Gastrocnemius medialis (tissue), 4 donors: ENCODE measurements at regions not wholly inside any gene's neighbourhood (a gene's known extent, or its start where the extent isn't known, plus 50 kb on each side); places are given as distances from the start of the nearest gene placed in this dataset.

Experiments
- ATAC-seq, 2 donors: fragments of 150-250 bp; one replicate each; pipeline ENCODE4 v1.9.1; 2016
- DNase-seq, 2 donors: peaks; one replicate each; pipeline ENCODE4 v3.0.0-alpha.2; 2019
- H3K27ac ChIP-seq, 4 donors: fragments of 200-600 bp; sonication (generic); 1 replicate in 1 of 4; 2 replicates in 3 of 4; pipeline ENCODE4 v1.5.1; 2016 to 2018; ENCODE audit warnings: mild to moderate bottlenecking in 2 of 4, moderate library complexity in 1 of 4
- H3K27me3 ChIP-seq, 3 donors: fragments of 200-600 bp; sonication (generic) in 2 of 3; 1 replicate in 1 of 3; 2 replicates in 2 of 3; pipeline versions ENCODE4 v1.5.1 to v1.6.0; 2016 to 2019; ENCODE audit warnings: mild to moderate bottlenecking in 1 of 3, moderate library complexity in 1 of 3
- H3K36me3 ChIP-seq, 2 donors: fragments of 200-600 bp; sonication (generic) in 1 of 2; one replicate each; pipeline ENCODE4 v1.5.1; 2017 to 2018
- H3K4me1 ChIP-seq, 2 donors: fragments of 200-600 bp; sonication (generic) in 1 of 2; one replicate each; pipeline ENCODE4 v1.5.1; 2016 to 2017; ENCODE audit warnings: mild to moderate bottlenecking in 2 of 2
- H3K4me3 ChIP-seq, 4 donors: fragments of 200-600 bp; sonication (generic) in 3 of 4; 1 replicate in 1 of 4; 2 replicates in 3 of 4; pipeline ENCODE4 v1.5.1; 2016 to 2019; ENCODE audit warnings: mild to moderate bottlenecking in 2 of 4
- H3K9me3 ChIP-seq, 3 donors: fragments of 200-600 bp; sonication (generic) in 2 of 3; 1 replicate in 1 of 3; 2 replicates in 2 of 3; pipeline ENCODE4 v1.5.1; 2016 to 2019
- POLR2A ChIP-seq, 2 donors: fragments of 450-650 bp; IDR thresholded peaks; one replicate each; pipeline ENCODE4 v1.6.1; 2017; ENCODE audit warnings: antibody characterized with exemption in 2 of 2, mild to moderate bottlenecking in 2 of 2, moderate library complexity in 2 of 2
- in situ Hi-C, 4 donors: fragments of 200-750 bp; cut with MboI; loops; one replicate each; pipeline versions ENCODE4 v1.15.0 to v1.8.0; 2017; ENCODE audit warnings: low sequenced_read_pairs in 4 of 4
- intact Hi-C: fragments of 100-400 bp; cut with DNase I; formaldehyde crosslinking; loops from one replicate; pipeline ENCODE4 v1.15.1; 2023; ENCODE audit warnings: low total_unique reads
- TF ChIP-seq, protein P1 (sequence below), 5 experiments: fragments of 450-650 bp in 3 of 5; fragments of 200-600 bp in 2 of 5; sonication (generic) in 2 of 5; IDR thresholded peaks in 4 of 5; conservative IDR thresholded peaks in 1 of 5; 1 replicate in 4 of 5; 2 replicates in 1 of 5; pipeline ENCODE4 v1.5.1; 2016 to 2019; ENCODE audit warnings: antibody characterized with exemption in 5 of 5, mild to moderate bottlenecking in 3 of 5, moderate library complexity in 3 of 5

- Histone ChIP-seq H3K4me1 (no peaks in the 10 kb centered on the region), H3K36me3 (no peaks in the 10 kb centered on the region), H3K9me3 (no peaks in the 10 kb centered on the region), H3K27me3 (no peaks in the 10 kb centered on the region), H3K4me3 (no peak overlapping the region), H3K27ac (no peak overlapping the region)
- in situ Hi-C loops, result no loop called here
- intact Hi-C loops, result no loop called here
- DNase-seq, result no peak
- TF ChIP-seq, protein P1, sequence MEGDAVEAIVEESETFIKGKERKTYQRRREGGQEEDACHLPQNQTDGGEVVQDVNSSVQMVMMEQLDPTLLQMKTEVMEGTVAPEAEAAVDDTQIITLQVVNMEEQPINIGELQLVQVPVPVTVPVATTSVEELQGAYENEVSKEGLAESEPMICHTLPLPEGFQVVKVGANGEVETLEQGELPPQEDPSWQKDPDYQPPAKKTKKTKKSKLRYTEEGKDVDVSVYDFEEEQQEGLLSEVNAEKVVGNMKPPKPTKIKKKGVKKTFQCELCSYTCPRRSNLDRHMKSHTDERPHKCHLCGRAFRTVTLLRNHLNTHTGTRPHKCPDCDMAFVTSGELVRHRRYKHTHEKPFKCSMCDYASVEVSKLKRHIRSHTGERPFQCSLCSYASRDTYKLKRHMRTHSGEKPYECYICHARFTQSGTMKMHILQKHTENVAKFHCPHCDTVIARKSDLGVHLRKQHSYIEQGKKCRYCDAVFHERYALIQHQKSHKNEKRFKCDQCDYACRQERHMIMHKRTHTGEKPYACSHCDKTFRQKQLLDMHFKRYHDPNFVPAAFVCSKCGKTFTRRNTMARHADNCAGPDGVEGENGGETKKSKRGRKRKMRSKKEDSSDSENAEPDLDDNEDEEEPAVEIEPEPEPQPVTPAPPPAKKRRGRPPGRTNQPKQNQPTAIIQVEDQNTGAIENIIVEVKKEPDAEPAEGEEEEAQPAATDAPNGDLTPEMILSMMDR (IDR thresholded peaks at IDR 0.05 in 4 of 5, conservative IDR thresholded peaks at IDR 0.05 in 1 of 5), result no peak
- TF ChIP-seq POLR2A (IDR thresholded peaks at IDR 0.05), result no peak
- no peak for ATAC-seq
Measured at GRCh38 chr2:117716505-117716904, 98.0 kb upstream of the DDX18 start.

DNA sequence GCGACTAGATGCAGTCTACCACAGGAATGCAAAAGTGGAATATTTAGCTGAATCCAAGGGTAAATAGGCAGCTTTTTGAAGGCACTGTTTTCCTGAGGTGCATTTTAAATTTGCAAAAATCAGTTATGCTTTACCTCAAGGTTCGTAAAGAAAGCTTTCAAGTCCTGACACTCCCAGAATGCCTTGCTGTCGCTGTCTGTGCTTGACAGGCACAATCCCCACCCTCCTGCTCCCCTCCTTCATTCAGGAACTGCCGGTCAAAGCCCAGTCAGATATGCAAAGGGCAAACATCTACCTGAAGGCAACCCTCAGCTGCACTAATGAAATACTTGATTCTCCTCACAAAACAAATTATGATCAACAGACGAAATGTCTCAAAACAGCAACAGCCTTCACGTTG lies 97.4 kb upstream of the DDX18 start:
- Histone ChIP-seq H3K36me3 (no peaks in the 10 kb centered on the region), H3K4me3 (no peak overlapping the region), H3K27me3 (no peaks in the 10 kb centered on the region), H3K9me3 (no peaks in the 10 kb centered on the region), H3K27ac (no peak overlapping the region), H3K4me1 (no peaks in the 10 kb centered on the region)
- ATAC-seq, result no peak
- no peak for DNase-seq
- no peak for TF ChIP-seq POLR2A (IDR thresholded peaks at IDR 0.05)
- TF ChIP-seq, protein P1 (IDR thresholded peaks at IDR 0.05 in 4 of 5, conservative IDR thresholded peaks at IDR 0.05 in 1 of 5), result no peak
- in situ Hi-C loops (no loop called here), intact Hi-C loops (no loop called here)

- H3K27me3 ChIP-seq, result no peaks in the 10 kb centered on the region
- H3K4me3 ChIP-seq, result no peak overlapping the region
- no peaks in the 10 kb centered on the region for H3K4me1 ChIP-seq
- H3K9me3 ChIP-seq, result no peaks in the 10 kb centered on the region
- no peaks in the 10 kb centered on the region for H3K36me3 ChIP-seq
- H3K27ac ChIP-seq, result no peak overlapping the region
- intact Hi-C loops, result no loop called here
- no peak for DNase-seq
- TF ChIP-seq POLR2A (IDR thresholded peaks at IDR 0.05), result no peak
- TF ChIP-seq, protein P1 (IDR thresholded peaks at IDR 0.05 in 4 of 5, conservative IDR thresholded peaks at IDR 0.05 in 1 of 5), result no peak
- in situ Hi-C loops, result no loop called here
- no peak for ATAC-seq
Measured at GRCh38 chr2:117718048-117718447, 96.4 kb upstream of the DDX18 start.

DNA sequence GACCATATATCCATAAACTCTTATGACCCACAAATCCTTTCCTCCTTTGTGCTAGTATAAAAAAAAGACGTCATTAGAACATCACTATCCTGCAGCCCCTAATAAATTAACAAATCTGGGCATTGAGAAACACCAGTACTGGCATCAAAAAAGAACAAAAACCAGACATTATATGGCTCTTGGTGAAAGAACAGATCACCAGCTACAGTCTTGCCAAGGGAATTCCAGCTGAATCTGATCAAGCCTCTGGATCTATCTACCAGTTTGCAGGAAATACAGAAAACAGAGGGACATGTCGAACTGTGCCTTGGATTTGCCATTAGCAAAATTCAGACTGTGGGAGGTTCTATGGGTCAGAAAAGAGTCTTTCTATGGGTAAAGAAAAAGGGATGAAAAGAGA lies 93.7 kb upstream of the DDX18 start:
- no peaks in the 10 kb centered on the region for H3K9me3 ChIP-seq
- no peak overlapping the region for H3K4me3 ChIP-seq
- no peaks in the 10 kb centered on the region for H3K4me1 ChIP-seq
- no peaks in the 10 kb centered on the region for H3K36me3 ChIP-seq
- TF ChIP-seq POLR2A (IDR thresholded peaks at IDR 0.05), result no peak
- TF ChIP-seq, protein P1 (IDR thresholded peaks at IDR 0.05 in 4 of 5, conservative IDR thresholded peaks at IDR 0.05 in 1 of 5), result no peak
- H3K27me3 ChIP-seq, result no peaks in the 10 kb centered on the region
- DNase-seq (no peak), ATAC-seq (no peak)
- H3K27ac ChIP-seq, result no peak overlapping the region
- intact Hi-C loops, result no loop called here
- in situ Hi-C loops, result no loop called here

DNA sequence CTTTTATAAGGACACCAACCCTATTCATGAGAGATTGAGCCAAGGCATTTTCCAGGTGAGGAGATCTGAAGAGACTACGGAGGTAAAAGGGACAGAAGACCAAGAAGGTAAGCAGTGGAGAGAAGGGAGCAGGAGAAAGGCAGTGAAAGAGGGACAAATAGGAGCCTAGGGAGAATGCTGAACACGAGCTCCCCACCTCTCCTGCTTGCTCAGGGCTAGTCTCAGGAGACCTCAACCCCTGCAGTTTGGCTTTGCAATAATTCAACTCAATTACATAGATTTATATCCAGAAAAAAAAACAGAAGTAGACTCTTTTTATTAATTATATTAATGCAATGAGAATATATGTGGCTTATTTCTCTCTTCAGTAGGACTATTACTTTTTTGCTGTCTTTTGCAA lies 91.0 kb upstream of the DDX18 start:
- in situ Hi-C loops, result no loop called here
- TF ChIP-seq, protein P1 (IDR thresholded peaks at IDR 0.05 in 4 of 5, conservative IDR thresholded peaks at IDR 0.05 in 1 of 5), result no peak
- TF ChIP-seq POLR2A (IDR thresholded peaks at IDR 0.05), result no peak
- Histone ChIP-seq H3K36me3 (no peaks in the 10 kb centered on the region), H3K4me3 (no peak overlapping the region), H3K27me3 (no peaks in the 10 kb centered on the region), H3K4me1 (no peaks in the 10 kb centered on the region), H3K9me3 (no peaks in the 10 kb centered on the region), H3K27ac (no peak overlapping the region)
- intact Hi-C loops, result no loop called here
- DNase-seq (no peak), ATAC-seq (no peak)
